ENCODE measurements at regions not wholly inside any gene's neighbourhood (a gene's known extent, or its start where the extent isn't known, plus 50 kb on each side); places are given as distances from the start of the nearest gene placed in this dataset.
A peak's percentile ranks its signal among the peaks of the same experiment; 100 is the strongest.

DNA sequence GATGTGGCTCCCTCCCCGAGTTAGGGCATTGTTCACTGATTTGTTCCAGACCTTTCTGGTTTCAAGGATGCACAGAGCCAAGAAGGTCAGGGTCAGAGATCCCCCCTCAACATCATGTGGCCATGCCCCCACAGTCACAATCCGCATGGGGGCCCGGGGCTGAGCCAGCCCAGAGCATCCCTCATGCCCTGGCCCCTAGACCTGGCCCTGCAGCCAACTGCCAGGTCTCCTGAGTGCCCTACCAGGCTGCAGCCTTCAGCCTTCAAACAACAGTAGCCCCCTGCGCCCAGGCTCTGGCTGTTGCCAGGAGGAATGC, 142.4 kb downstream of the CRYBB2 start:
- no peaks in the 10 kb centered on the region for H3K27me3 ChIP-seq (ENCODE audit: low read length)
- no TSS peak for BruUV-seq (replicated peaks)
- H3K36me3 ChIP-seq (ENCODE audit: low read depth, low read length), result peaks cover 6% of the 10 kb centered on the region; the same call in 1 of the 2 replicates
- intact Hi-C loops (cut with micrococcal nuclease), result loop anchor here (10.0 kb wide), 1 partner anchor 83 kb away; no protein-coding TSS in a partner anchor
- ChIA-PET CTCF (no interaction called here), POLR2A (ENCODE audit: unreplicated experiment) (no interaction called here)
- no peak overlapping the region for H2AFZ ChIP-seq (ENCODE audit: low read length)
- H3K9ac ChIP-seq (ENCODE audit: low read length), result no peak overlapping the region
- no peak overlapping the region for H3K4me2 ChIP-seq (ENCODE audit: low read length)
- no peak for ATAC-seq
- no peak overlapping the region for H3K27ac ChIP-seq (ENCODE audit: low read length)
- no peak for TF ChIP-seq EZH2 (IDR thresholded peaks at IDR 0.05; ENCODE audit: low read length, unreplicated experiment)
- no peak for TF ChIP-seq EZH2phosphoT487 (IDR thresholded peaks at IDR 0.05; ENCODE audit: borderline replicate concordance, low read length)
- TF ChIP-seq, protein P1, sequence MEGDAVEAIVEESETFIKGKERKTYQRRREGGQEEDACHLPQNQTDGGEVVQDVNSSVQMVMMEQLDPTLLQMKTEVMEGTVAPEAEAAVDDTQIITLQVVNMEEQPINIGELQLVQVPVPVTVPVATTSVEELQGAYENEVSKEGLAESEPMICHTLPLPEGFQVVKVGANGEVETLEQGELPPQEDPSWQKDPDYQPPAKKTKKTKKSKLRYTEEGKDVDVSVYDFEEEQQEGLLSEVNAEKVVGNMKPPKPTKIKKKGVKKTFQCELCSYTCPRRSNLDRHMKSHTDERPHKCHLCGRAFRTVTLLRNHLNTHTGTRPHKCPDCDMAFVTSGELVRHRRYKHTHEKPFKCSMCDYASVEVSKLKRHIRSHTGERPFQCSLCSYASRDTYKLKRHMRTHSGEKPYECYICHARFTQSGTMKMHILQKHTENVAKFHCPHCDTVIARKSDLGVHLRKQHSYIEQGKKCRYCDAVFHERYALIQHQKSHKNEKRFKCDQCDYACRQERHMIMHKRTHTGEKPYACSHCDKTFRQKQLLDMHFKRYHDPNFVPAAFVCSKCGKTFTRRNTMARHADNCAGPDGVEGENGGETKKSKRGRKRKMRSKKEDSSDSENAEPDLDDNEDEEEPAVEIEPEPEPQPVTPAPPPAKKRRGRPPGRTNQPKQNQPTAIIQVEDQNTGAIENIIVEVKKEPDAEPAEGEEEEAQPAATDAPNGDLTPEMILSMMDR (conservative IDR thresholded peaks at IDR 0.05; ENCODE audit: low read depth, low read length), result no peak
- peaks cover 12% of the 10 kb centered on the region for H3K79me2 ChIP-seq (ENCODE audit: low read length)
- DNase-seq, result no peak
- H3K9me2 ChIP-seq (replicated peaks; ENCODE audit: low read length), result no peaks in the 10 kb centered on the region
- no peaks in the 10 kb centered on the region for H3F3A ChIP-seq (ENCODE audit: low read length, unreplicated experiment)
- no peak overlapping the region for H3K4me3 ChIP-seq (ENCODE audit: low read length)
- no peaks in the 10 kb centered on the region for H3K9me3 ChIP-seq (ENCODE audit: low read length)
- no peaks in the 10 kb centered on the region for H3K4me1 ChIP-seq (ENCODE audit: insufficient read depth, low read length)
- H4K20me1 ChIP-seq (ENCODE audit: low read length), result no peaks in the 10 kb centered on the region

DNA sequence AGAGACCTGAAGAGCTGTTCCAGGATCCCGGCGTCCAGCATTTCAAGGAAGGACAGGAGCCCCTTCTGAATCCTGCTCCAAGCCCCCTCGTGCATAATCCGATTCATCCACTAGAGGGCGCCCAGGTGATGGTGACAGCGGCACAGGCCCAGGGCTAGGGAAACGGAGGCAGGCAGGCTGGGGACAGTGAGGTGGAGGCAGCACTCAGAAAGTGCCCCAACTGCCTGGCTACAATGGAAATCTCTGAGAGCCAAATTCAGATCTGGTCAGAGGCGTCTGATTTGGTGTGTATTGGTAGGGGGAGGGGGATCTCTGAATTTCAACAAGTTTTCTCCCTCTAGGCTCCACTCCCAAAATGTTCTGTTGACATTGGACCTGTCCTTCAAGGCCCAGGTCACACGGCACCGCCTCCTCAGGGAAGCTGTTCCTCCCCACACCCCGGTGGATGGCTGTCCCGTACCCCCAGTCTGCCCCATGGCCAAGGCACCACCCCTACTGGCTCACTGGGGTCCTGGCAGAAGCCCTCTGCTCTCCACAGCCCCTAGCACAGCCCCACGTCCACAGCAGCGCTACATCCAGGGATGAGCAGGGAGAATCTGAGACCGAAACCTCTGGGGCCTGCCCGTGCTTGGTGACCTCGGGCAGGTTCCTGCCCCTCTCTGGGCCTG, 142.9 kb downstream of the CRYBB2 start:
- H3K9me2 ChIP-seq (replicated peaks; ENCODE audit: low read length), result no peaks in the 10 kb centered on the region
- H3K4me3 ChIP-seq (ENCODE audit: low read length), result no peak overlapping the region
- no peaks in the 10 kb centered on the region for H3K9me3 ChIP-seq (ENCODE audit: low read length)
- no peak overlapping the region for H3K27ac ChIP-seq (ENCODE audit: low read length)
- ChIA-PET POLR2A (ENCODE audit: unreplicated experiment) (no interaction called here), CTCF (no interaction called here)
- H3K9ac ChIP-seq (ENCODE audit: low read length), result no peak overlapping the region
- H3F3A ChIP-seq (ENCODE audit: low read length, unreplicated experiment), result no peaks in the 10 kb centered on the region
- BruUV-seq (replicated peaks), result no TSS peak
- intact Hi-C loops (cut with micrococcal nuclease), result loop anchor here (10.0 kb wide), 1 partner anchor 82 kb away; no protein-coding TSS in a partner anchor
- ATAC-seq (peak; percentile 57), DNase-seq (peak; percentile 53)
- H3K4me1 ChIP-seq (ENCODE audit: insufficient read depth, low read length), result no peaks in the 10 kb centered on the region
- H3K36me3 ChIP-seq (ENCODE audit: low read depth, low read length), result peaks cover 6% of the 10 kb centered on the region; the same call in 1 of the 2 replicates
- peaks cover 16% of the 10 kb centered on the region for H3K79me2 ChIP-seq (ENCODE audit: low read length)
- H2AFZ ChIP-seq (ENCODE audit: low read length), result no peak overlapping the region
- no peak overlapping the region for H3K4me2 ChIP-seq (ENCODE audit: low read length)
- H3K27me3 ChIP-seq (ENCODE audit: low read length), result no peaks in the 10 kb centered on the region
- no peaks in the 10 kb centered on the region for H4K20me1 ChIP-seq (ENCODE audit: low read length)
- TF ChIP-seq EZH2 (IDR thresholded peaks at IDR 0.05; ENCODE audit: low read length, unreplicated experiment), result no peak
- TF ChIP-seq, protein P1 (conservative IDR thresholded peaks at IDR 0.05; ENCODE audit: low read depth, low read length), result peak; percentile 83

DNA sequence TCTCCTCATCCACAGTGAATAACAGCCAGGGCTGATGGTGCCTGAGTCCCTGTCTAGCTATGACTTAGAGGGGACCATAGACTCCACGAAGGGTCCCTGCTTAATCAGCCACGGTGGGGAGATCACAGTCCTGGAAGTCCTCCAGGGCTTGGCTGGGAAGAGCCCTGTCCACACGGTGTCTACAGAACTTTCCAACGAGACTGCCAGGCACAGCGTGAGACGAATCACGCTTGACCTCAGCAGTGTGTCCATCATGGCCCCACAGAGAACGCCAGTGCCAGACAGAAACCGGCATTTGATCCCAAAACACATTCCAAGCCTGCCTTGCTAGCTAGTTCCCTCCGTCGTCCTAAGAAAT, 143.4 kb downstream of the CRYBB2 start:
- ChIA-PET CTCF (no interaction called here), POLR2A (ENCODE audit: unreplicated experiment) (no interaction called here)
- Histone ChIP-seq H4K20me1 (ENCODE audit: low read length) (no peaks in the 10 kb centered on the region), H3F3A (ENCODE audit: low read length, unreplicated experiment) (no peaks in the 10 kb centered on the region), H3K36me3 (ENCODE audit: low read depth, low read length) (peaks cover 6% of the 10 kb centered on the region; the same call in 1 of the 2 replicates), H3K27ac (ENCODE audit: low read length) (no peak overlapping the region), H3K79me2 (ENCODE audit: low read length) (peaks cover 21% of the 10 kb centered on the region), H3K4me3 (ENCODE audit: low read length) (no peak overlapping the region), H3K9me2 (replicated peaks; ENCODE audit: low read length) (no peaks in the 10 kb centered on the region), H2AFZ (ENCODE audit: low read length) (no peak overlapping the region), H3K27me3 (ENCODE audit: low read length) (no peaks in the 10 kb centered on the region), H3K9me3 (ENCODE audit: low read length) (no peaks in the 10 kb centered on the region), H3K4me2 (ENCODE audit: low read length) (no peak overlapping the region), H3K4me1 (ENCODE audit: insufficient read depth, low read length) (no peaks in the 10 kb centered on the region), H3K9ac (ENCODE audit: low read length) (no peak overlapping the region)
- intact Hi-C loops (cut with micrococcal nuclease), result loop anchor here (10.0 kb wide), 1 partner anchor 82 kb away; no protein-coding TSS in a partner anchor
- TF ChIP-seq EZH2phosphoT487 (IDR thresholded peaks at IDR 0.05; ENCODE audit: borderline replicate concordance, low read length) (no peak), EZH2 (IDR thresholded peaks at IDR 0.05; ENCODE audit: low read length, unreplicated experiment) (no peak)
- TF ChIP-seq, protein P1 (conservative IDR thresholded peaks at IDR 0.05; ENCODE audit: low read depth, low read length), result no peak
- ATAC-seq (no peak), DNase-seq (no peak)
- BruUV-seq (replicated peaks), result no TSS peak

Measured in PC-3 (cell line).